ENCODE measurements at regions not wholly inside any gene's neighbourhood (a gene's known extent, or its start where the extent isn't known, plus 50 kb on each side); places are given as distances from the start of the nearest gene placed in this dataset.

- H3K4me3 ChIP-seq (replicated peaks; ENCODE audit: low read depth, low read length): no peak overlapping the region
- no peak for TF ChIP-seq CTCF (IDR thresholded peaks at IDR 0.05; ENCODE audit: low read depth, low read length, missing control alignments)
- DNase-seq (ENCODE audit: extremely low read depth, low read depth): no peak
Measured at GRCh38 chrX:42093756-42094155, 170.4 kb upstream of the CASK start.

GRCh38 chrX:42090395-42090794, 167.0 kb upstream of the CASK start:
- DNase-seq (ENCODE audit: extremely low read depth, low read depth): no peak
- H3K4me3 ChIP-seq (replicated peaks; ENCODE audit: low read depth, low read length): no peak overlapping the region
- no peak for TF ChIP-seq CTCF (IDR thresholded peaks at IDR 0.05; ENCODE audit: low read depth, low read length, missing control alignments)

GRCh38 chrX:42089031-42089430, 165.7 kb upstream of the CASK start:
- no peak for DNase-seq (ENCODE audit: extremely low read depth, low read depth)
- H3K4me3 ChIP-seq (replicated peaks; ENCODE audit: low read depth, low read length): no peak overlapping the region
- TF ChIP-seq CTCF (IDR thresholded peaks at IDR 0.05; ENCODE audit: low read depth, low read length, missing control alignments): no peak

- no peak overlapping the region for H3K4me3 ChIP-seq (replicated peaks; ENCODE audit: low read depth, low read length)
- DNase-seq (ENCODE audit: extremely low read depth, low read depth): no peak
- no peak for TF ChIP-seq CTCF (IDR thresholded peaks at IDR 0.05; ENCODE audit: low read depth, low read length, missing control alignments)
Measured at GRCh38 chrX:42087960-42088359, 164.6 kb upstream of the CASK start.

- no peak for TF ChIP-seq CTCF (IDR thresholded peaks at IDR 0.05; ENCODE audit: low read depth, low read length, missing control alignments)
- DNase-seq (ENCODE audit: extremely low read depth, low read depth): no peak
- no peak overlapping the region for H3K4me3 ChIP-seq (replicated peaks; ENCODE audit: low read depth, low read length)
Measured at GRCh38 chrX:42085836-42086235, 162.5 kb upstream of the CASK start.

- no peak for TF ChIP-seq CTCF (IDR thresholded peaks at IDR 0.05; ENCODE audit: low read depth, low read length, missing control alignments)
- no peak for DNase-seq (ENCODE audit: extremely low read depth, low read depth)
- no peak overlapping the region for H3K4me3 ChIP-seq (replicated peaks; ENCODE audit: low read depth, low read length)
Measured at GRCh38 chrX:42079968-42080367, 156.6 kb upstream of the CASK start.

GRCh38 chrX:42077675-42078074, 154.3 kb upstream of the CASK start:
- TF ChIP-seq CTCF (IDR thresholded peaks at IDR 0.05; ENCODE audit: low read depth, low read length, missing control alignments): no peak
- DNase-seq (ENCODE audit: extremely low read depth, low read depth): no peak
- no peak overlapping the region for H3K4me3 ChIP-seq (replicated peaks; ENCODE audit: low read depth, low read length)
